K562 (cell line): ENCODE measurements at regions not wholly inside any gene's neighbourhood (a gene's known extent, or its start where the extent isn't known, plus 50 kb on each side); places are given as distances from the start of the nearest gene placed in this dataset.

Experiments used
- E2F1 ChIP-seq: sonication (generic); formaldehyde crosslinking; IDR thresholded peaks from 2 replicates; pipeline ENCODE4 v1.8.1; 2023; ENCODE audit warnings: mild to moderate bottlenecking, missing genetic modification reagents, moderate library complexity
- TF ChIP-seq, protein P1 (sequence below): fragments of 450-650 bp; IDR thresholded peaks from 2 replicates; pipeline ENCODE4 v1.6.1; 2016; ENCODE audit warnings: mild to moderate bottlenecking, moderate library complexity
- TF ChIP-seq, protein P2 (sequence below): IDR thresholded peaks from 2 replicates; pipeline ENCODE4 v1.6.1; 2011; ENCODE audit not compliant: insufficient read length; ENCODE audit errors: extremely low read depth

GRCh38 chr22:22705328-22706100 lies 61.1 kb downstream of the GGTLC2 start (continued):
- TF ChIP-seq, protein P1, sequence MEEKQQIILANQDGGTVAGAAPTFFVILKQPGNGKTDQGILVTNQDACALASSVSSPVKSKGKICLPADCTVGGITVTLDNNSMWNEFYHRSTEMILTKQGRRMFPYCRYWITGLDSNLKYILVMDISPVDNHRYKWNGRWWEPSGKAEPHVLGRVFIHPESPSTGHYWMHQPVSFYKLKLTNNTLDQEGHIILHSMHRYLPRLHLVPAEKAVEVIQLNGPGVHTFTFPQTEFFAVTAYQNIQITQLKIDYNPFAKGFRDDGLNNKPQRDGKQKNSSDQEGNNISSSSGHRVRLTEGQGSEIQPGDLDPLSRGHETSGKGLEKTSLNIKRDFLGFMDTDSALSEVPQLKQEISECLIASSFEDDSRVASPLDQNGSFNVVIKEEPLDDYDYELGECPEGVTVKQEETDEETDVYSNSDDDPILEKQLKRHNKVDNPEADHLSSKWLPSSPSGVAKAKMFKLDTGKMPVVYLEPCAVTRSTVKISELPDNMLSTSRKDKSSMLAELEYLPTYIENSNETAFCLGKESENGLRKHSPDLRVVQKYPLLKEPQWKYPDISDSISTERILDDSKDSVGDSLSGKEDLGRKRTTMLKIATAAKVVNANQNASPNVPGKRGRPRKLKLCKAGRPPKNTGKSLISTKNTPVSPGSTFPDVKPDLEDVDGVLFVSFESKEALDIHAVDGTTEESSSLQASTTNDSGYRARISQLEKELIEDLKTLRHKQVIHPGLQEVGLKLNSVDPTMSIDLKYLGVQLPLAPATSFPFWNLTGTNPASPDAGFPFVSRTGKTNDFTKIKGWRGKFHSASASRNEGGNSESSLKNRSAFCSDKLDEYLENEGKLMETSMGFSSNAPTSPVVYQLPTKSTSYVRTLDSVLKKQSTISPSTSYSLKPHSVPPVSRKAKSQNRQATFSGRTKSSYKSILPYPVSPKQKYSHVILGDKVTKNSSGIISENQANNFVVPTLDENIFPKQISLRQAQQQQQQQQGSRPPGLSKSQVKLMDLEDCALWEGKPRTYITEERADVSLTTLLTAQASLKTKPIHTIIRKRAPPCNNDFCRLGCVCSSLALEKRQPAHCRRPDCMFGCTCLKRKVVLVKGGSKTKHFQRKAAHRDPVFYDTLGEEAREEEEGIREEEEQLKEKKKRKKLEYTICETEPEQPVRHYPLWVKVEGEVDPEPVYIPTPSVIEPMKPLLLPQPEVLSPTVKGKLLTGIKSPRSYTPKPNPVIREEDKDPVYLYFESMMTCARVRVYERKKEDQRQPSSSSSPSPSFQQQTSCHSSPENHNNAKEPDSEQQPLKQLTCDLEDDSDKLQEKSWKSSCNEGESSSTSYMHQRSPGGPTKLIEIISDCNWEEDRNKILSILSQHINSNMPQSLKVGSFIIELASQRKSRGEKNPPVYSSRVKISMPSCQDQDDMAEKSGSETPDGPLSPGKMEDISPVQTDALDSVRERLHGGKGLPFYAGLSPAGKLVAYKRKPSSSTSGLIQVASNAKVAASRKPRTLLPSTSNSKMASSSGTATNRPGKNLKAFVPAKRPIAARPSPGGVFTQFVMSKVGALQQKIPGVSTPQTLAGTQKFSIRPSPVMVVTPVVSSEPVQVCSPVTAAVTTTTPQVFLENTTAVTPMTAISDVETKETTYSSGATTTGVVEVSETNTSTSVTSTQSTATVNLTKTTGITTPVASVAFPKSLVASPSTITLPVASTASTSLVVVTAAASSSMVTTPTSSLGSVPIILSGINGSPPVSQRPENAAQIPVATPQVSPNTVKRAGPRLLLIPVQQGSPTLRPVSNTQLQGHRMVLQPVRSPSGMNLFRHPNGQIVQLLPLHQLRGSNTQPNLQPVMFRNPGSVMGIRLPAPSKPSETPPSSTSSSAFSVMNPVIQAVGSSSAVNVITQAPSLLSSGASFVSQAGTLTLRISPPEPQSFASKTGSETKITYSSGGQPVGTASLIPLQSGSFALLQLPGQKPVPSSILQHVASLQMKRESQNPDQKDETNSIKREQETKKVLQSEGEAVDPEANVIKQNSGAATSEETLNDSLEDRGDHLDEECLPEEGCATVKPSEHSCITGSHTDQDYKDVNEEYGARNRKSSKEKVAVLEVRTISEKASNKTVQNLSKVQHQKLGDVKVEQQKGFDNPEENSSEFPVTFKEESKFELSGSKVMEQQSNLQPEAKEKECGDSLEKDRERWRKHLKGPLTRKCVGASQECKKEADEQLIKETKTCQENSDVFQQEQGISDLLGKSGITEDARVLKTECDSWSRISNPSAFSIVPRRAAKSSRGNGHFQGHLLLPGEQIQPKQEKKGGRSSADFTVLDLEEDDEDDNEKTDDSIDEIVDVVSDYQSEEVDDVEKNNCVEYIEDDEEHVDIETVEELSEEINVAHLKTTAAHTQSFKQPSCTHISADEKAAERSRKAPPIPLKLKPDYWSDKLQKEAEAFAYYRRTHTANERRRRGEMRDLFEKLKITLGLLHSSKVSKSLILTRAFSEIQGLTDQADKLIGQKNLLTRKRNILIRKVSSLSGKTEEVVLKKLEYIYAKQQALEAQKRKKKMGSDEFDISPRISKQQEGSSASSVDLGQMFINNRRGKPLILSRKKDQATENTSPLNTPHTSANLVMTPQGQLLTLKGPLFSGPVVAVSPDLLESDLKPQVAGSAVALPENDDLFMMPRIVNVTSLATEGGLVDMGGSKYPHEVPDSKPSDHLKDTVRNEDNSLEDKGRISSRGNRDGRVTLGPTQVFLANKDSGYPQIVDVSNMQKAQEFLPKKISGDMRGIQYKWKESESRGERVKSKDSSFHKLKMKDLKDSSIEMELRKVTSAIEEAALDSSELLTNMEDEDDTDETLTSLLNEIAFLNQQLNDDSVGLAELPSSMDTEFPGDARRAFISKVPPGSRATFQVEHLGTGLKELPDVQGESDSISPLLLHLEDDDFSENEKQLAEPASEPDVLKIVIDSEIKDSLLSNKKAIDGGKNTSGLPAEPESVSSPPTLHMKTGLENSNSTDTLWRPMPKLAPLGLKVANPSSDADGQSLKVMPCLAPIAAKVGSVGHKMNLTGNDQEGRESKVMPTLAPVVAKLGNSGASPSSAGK = no peak
- 0 out of 2 replicates have a peak, but pooled peaks have one; percentile 45 for TF ChIP-seq E2F1
- TF ChIP-seq, protein P2, sequence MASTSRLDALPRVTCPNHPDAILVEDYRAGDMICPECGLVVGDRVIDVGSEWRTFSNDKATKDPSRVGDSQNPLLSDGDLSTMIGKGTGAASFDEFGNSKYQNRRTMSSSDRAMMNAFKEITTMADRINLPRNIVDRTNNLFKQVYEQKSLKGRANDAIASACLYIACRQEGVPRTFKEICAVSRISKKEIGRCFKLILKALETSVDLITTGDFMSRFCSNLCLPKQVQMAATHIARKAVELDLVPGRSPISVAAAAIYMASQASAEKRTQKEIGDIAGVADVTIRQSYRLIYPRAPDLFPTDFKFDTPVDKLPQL = no peak
